Left ventricle myocardium inferior (tissue), 1 donor: ENCODE measurements at regions not wholly inside any gene's neighbourhood (a gene's known extent, or its start where the extent isn't known, plus 50 kb on each side); places are given as distances from the start of the nearest gene placed in this dataset.

Experiments used
- DNase-seq: peaks from one replicate; pipeline ENCODE4 v3.0.0-alpha.2; 2020
- H3K27ac ChIP-seq: fragments of 200-600 bp; replicated peaks from 2 replicates; pipeline ENCODE4 v1.8.0; 2021
- H3K27me3 ChIP-seq: fragments of 200-600 bp; 2 replicates; pipeline ENCODE4 v1.8.0; 2021; ENCODE audit warnings: low read depth
- H3K36me3 ChIP-seq: fragments of 200-600 bp; 2 replicates; pipeline ENCODE4 v1.8.0; 2021
- H3K4me1 ChIP-seq: fragments of 200-600 bp; 2 replicates; pipeline ENCODE4 v1.8.0; 2021
- H3K4me3 ChIP-seq: fragments of 200-600 bp; 2 replicates; pipeline ENCODE4 v1.8.0; 2021; ENCODE audit warnings: mild to moderate bottlenecking, moderate library complexity
- H3K9me3 ChIP-seq: fragments of 200-600 bp; replicated peaks from 2 replicates; pipeline ENCODE4 v1.8.0; 2021
- intact Hi-C: fragments of 100-400 bp; cut with micrococcal nuclease; formaldehyde crosslinking; loops from one replicate; pipeline ENCODE4 v1.11.0; 2022
- TF ChIP-seq, protein P1 (sequence below): fragments of 200-600 bp; IDR thresholded peaks from 2 replicates; pipeline ENCODE4 v1.8.0; 2021; ENCODE audit warnings: antibody characterized with exemption, mild to moderate bottlenecking, borderline replicate concordance
- donor health status: DM: no; HTN: yes; CAD: no; lungs with severe emphysema.

DNA sequence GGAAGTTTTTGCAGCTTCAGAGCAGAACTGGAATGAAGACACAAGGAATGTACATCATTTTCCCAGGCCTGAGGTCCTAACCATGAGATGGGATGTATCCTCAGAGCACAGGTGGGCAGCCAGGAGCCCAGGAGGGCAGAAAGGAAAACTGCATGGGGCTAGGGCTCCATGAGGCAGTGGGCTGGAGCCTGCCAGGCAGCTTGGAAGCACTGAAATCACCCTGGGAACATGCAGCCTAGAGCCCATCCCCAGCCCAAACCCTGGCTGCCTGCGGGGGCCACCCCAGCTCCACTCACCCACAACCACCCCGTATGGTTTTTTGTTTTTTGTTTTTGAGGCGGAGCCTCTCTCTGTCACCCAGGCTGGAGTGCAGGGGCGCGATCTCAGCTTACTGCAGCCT is 86.2 kb upstream of the SIAH1 start:
- H3K4me1 ChIP-seq: no peaks in the 10 kb centered on the region
- no peak overlapping the region for H3K27ac ChIP-seq
- H3K27me3 ChIP-seq: no peaks in the 10 kb centered on the region
- H3K36me3 ChIP-seq: no peaks in the 10 kb centered on the region
- peaks cover 12% of the 10 kb centered on the region for H3K9me3 ChIP-seq
- no peak overlapping the region for H3K4me3 ChIP-seq
- TF ChIP-seq, protein P1, sequence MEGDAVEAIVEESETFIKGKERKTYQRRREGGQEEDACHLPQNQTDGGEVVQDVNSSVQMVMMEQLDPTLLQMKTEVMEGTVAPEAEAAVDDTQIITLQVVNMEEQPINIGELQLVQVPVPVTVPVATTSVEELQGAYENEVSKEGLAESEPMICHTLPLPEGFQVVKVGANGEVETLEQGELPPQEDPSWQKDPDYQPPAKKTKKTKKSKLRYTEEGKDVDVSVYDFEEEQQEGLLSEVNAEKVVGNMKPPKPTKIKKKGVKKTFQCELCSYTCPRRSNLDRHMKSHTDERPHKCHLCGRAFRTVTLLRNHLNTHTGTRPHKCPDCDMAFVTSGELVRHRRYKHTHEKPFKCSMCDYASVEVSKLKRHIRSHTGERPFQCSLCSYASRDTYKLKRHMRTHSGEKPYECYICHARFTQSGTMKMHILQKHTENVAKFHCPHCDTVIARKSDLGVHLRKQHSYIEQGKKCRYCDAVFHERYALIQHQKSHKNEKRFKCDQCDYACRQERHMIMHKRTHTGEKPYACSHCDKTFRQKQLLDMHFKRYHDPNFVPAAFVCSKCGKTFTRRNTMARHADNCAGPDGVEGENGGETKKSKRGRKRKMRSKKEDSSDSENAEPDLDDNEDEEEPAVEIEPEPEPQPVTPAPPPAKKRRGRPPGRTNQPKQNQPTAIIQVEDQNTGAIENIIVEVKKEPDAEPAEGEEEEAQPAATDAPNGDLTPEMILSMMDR: no peak
- intact Hi-C loops: no loop called here
- no peak for DNase-seq

DNA sequence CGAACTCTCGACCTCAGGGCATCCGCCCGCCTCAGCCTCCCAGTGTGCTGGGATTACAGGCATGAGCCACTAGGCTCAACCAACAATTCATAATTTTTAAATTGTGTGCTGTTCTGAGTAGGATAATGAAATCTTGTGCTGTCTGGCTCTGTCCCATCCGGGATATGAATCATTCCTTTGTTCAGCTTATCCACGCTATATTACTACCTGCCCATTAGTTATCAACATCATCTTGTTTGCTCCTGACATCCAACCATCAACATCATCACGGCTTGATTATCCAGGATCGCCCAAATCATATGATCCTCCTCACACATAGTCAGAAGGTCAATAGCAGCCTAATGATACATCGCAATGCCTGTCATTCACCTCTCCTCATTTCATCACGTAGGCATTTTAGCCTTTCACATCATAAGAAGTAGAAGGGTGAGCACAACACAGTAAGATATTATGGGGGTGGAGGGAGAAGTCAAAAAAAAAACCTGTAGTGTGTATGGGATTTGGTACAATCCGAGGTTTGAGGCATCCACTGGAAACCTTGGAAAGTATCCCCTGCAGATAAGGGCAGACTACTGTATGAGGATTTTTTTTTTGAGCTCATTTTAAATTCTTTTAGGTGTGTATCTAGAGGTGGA is 77.0 kb upstream of the SIAH1 start:
- TF ChIP-seq, protein P1: no peak
- Histone ChIP-seq H3K27ac (no peak overlapping the region), H3K27me3 (no peaks in the 10 kb centered on the region), H3K36me3 (no peaks in the 10 kb centered on the region), H3K9me3 (peaks cover 25% of the 10 kb centered on the region), H3K4me1 (no peaks in the 10 kb centered on the region), H3K4me3 (no peak overlapping the region)
- no peak for DNase-seq
- intact Hi-C loops: no loop called here

DNA sequence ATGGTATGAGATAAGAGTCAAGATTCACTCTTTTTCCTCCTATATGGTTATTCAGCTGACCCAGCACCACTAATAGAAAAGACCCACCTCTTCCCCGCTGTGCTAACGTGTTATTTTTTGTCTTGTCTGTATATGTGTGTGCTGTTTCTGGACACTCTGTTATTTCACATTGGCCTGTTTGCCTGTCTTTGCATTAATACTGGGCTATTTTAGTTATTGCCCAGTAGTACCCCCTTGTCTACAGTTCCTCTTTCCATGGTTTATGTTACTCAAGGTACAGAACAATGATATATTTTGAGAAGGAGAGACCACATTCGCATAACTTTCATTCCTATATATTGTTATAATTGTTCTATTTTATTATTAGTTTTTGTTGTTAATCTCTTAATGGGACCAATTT is 74.0 kb upstream of the SIAH1 start:
- H3K27me3 ChIP-seq: no peaks in the 10 kb centered on the region
- no peaks in the 10 kb centered on the region for H3K36me3 ChIP-seq
- no peaks in the 10 kb centered on the region for H3K4me1 ChIP-seq
- intact Hi-C loops: no loop called here
- peaks cover 9% of the 10 kb centered on the region for H3K9me3 ChIP-seq
- H3K4me3 ChIP-seq: no peak overlapping the region
- TF ChIP-seq, protein P1: no peak
- DNase-seq: no peak
- H3K27ac ChIP-seq: no peak overlapping the region

DNA sequence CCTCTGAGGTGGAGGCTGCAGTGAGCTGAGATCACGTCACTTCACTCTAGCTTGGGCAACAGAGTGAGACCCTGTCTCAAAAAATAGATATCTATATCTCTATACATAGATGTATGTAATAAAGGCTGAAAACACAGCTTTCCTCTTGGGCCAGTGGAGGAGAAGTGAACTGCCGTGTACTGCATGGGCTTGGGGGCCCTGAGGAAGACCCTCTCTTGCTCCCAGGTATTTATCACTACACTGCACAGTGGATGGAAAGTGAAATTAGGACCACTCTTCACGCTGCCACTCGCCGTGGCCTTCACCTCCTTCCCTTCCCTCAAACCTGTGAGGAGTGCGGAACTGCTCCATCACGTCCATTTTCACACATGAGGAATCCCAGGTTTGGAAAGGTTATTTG is 68.8 kb upstream of the SIAH1 start:
- Histone ChIP-seq H3K27ac (no peak overlapping the region), H3K36me3 (no peaks in the 10 kb centered on the region), H3K9me3 (no peaks in the 10 kb centered on the region), H3K4me3 (no peak overlapping the region), H3K27me3 (no peaks in the 10 kb centered on the region), H3K4me1 (peaks cover 12% of the 10 kb centered on the region)
- intact Hi-C loops: no loop called here
- TF ChIP-seq, protein P1: no peak
- no peak for DNase-seq

GRCh38 chr16:48452991-48453760 is 68.0 kb upstream of the SIAH1 start:
- H3K27ac ChIP-seq: peak overlapping the region; percentile 59
- intact Hi-C loops: no loop called here
- DNase-seq: peak; percentile 33
- H3K36me3 ChIP-seq: no peaks in the 10 kb centered on the region
- H3K4me1 ChIP-seq: peaks cover 12% of the 10 kb centered on the region
- H3K27me3 ChIP-seq: no peaks in the 10 kb centered on the region
- no peak overlapping the region for H3K4me3 ChIP-seq
- TF ChIP-seq, protein P1: no peak
- no peaks in the 10 kb centered on the region for H3K9me3 ChIP-seq
